Endothelial cell of umbilical vein (primary cell): ENCODE measurements at regions not wholly inside any gene's neighbourhood (a gene's known extent, or its start where the extent isn't known, plus 50 kb on each side); places are given as distances from the start of the nearest gene placed in this dataset.

Experiments
- BruUV-seq: library from RNA; stranded (reverse); fragments of 400-500 nt; replicated peaks from 2 replicates; lab custom pipeline; 2021; lab: Mats Ljungman, UMichigan
- CTCF ChIA-PET: fragments of 300-600, 350-600 bp; sonication (Branson Sonifier 250); formaldehyde crosslinking; loops from one replicate; lab custom pipeline; 2021; ENCODE audit warnings: antibody characterized with exemption, inconsistent platforms; lab: Charles Lee
- POLR2A ChIA-PET: fragments of 300-600, 350-600 bp; sonication (Branson Sonifier 250); formaldehyde crosslinking; loops from one replicate; lab custom pipeline; 2021; ENCODE audit warnings: antibody characterized with exemption, inconsistent platforms; lab: Charles Lee
- DNase-seq: peaks from one replicate; pipeline ENCODE4 v3.0.0-alpha.2; 2011; ENCODE audit warnings: low read depth, low spot score
- FAIRE-seq: peaks from 2 replicates; lab custom pipeline; 2011; peaks lifted over from hg19 to GRCh38; lab: Jason Lieb, UNC
- H2AFZ ChIP-seq: 2 replicates; pipeline ENCODE4 v1.6.0; 2012; ENCODE audit warnings: low read depth, low read length, control low read depth, inconsistent platforms
- H3K27ac ChIP-seq: 2 replicates; pipeline ENCODE4 v1.5.1; 2011; ENCODE audit warnings: low read depth, mild to moderate bottlenecking, control low read depth, low read length, moderate library complexity; ENCODE audit not compliant: insufficient read depth
- H3K27me3 ChIP-seq, 2 experiments: 2 replicates each; pipeline versions ENCODE4 v1.6.0 to v1.6.1; 2011; ENCODE audit warnings: low read length in 2 of 2, mixed read lengths in 1 of 2; ENCODE audit not compliant: control insufficient read depth in 2 of 2, insufficient read depth in 2 of 2
- H3K36me3 ChIP-seq, 2 experiments: 2 replicates in 1 of 2; 3 replicates in 1 of 2; pipeline ENCODE4 v1.5.1; 2011; ENCODE audit warnings: low read length in 2 of 2, mild to moderate bottlenecking in 1 of 2, moderate library complexity in 1 of 2; ENCODE audit not compliant: control insufficient read depth in 2 of 2, insufficient read depth in 2 of 2; ENCODE audit errors: extremely low read depth in 1 of 2
- H3K4me1 ChIP-seq: 3 replicates; pipeline ENCODE4 v1.5.1; 2011; ENCODE audit warnings: mild to moderate bottlenecking, low read length; ENCODE audit not compliant: control insufficient read depth, insufficient read depth; ENCODE audit errors: extremely low read depth
- H3K4me2 ChIP-seq: 2 replicates; pipeline ENCODE4 v1.6.1; 2011; ENCODE audit warnings: low read length, control low read depth, mixed read lengths; ENCODE audit not compliant: insufficient read depth
- H3K4me3 ChIP-seq, 3 experiments: fragments of 200-600 bp in 1 of 3; sonication (generic), shearing (Covaris generic) in 1 of 3; replicated peaks in 1 of 3; 2 replicates each; pipeline ENCODE4 v1.5.1; 2011 to 2016; ENCODE audit warnings: control low read depth in 3 of 3, low read length in 3 of 3, mild to moderate bottlenecking in 2 of 3, inconsistent platforms in 1 of 3, low read depth in 1 of 3, moderate library complexity in 1 of 3; ENCODE audit not compliant: insufficient read depth in 1 of 3
- H3K79me2 ChIP-seq: 2 replicates; pipeline ENCODE4 v1.6.0; 2012; ENCODE audit warnings: low read length, inconsistent platforms; ENCODE audit not compliant: control insufficient read depth, insufficient read depth
- H3K9ac ChIP-seq: replicated peaks from 2 replicates; pipeline ENCODE3; 2011; ENCODE audit warnings: low read length, control low read depth; ENCODE audit not compliant: insufficient read depth; ENCODE audit errors: extremely low read depth
- H3K9me1 ChIP-seq: replicated peaks from 3 replicates; pipeline ENCODE4 v1.6.0; 2011; ENCODE audit warnings: mild to moderate bottlenecking, low read length; ENCODE audit not compliant: control insufficient read depth, insufficient read depth; ENCODE audit errors: extremely low read depth
- H3K9me3 ChIP-seq: replicated peaks from 2 replicates; pipeline ENCODE4 v1.5.1; 2012; ENCODE audit warnings: low read length, inconsistent platforms; ENCODE audit not compliant: control insufficient read depth, insufficient read depth
- H4K20me1 ChIP-seq: replicated peaks from 2 replicates; pipeline ENCODE3; 2011; ENCODE audit warnings: mild to moderate bottlenecking, low read length; ENCODE audit not compliant: control insufficient read depth, insufficient read depth; ENCODE audit errors: extremely low read depth
- CTCF ChIP-seq, 2 donors: IDR thresholded peaks; 1 replicate in 1 of 2; 2 replicates in 1 of 2; pipeline ENCODE4 v1.5.1; 2011; ENCODE audit warnings: low read length in 2 of 2, mild to moderate bottlenecking in 2 of 2, moderate library complexity in 2 of 2, control low read depth in 1 of 2, inconsistent platforms in 1 of 2, low read depth in 1 of 2; ENCODE audit not compliant: insufficient read depth in 1 of 2; ENCODE audit errors: extremely low read depth in 1 of 2
- EZH2 ChIP-seq: IDR thresholded peaks from 2 replicates; pipeline ENCODE4 v1.6.1; 2012; ENCODE audit warnings: borderline replicate concordance, low read depth, mild to moderate bottlenecking, moderate library complexity, low read length, inconsistent platforms; ENCODE audit not compliant: severe bottlenecking
- FOS ChIP-seq: IDR thresholded peaks from 2 replicates; pipeline ENCODE4 v1.6.1; 2011; ENCODE audit warnings: mild to moderate bottlenecking, low read length, moderate library complexity, borderline replicate concordance; ENCODE audit not compliant: insufficient read depth
- GATA2 ChIP-seq: IDR thresholded peaks from 2 replicates; pipeline ENCODE4 v1.7.0; 2011; ENCODE audit warnings: low read depth, mild to moderate bottlenecking, moderate library complexity, mixed read lengths, low read length; ENCODE audit not compliant: insufficient read length, insufficient read depth
- JUN ChIP-seq: IDR thresholded peaks from 2 replicates; pipeline ENCODE4 v1.6.1; 2011; ENCODE audit warnings: borderline replicate concordance, low read depth; ENCODE audit not compliant: insufficient read length, insufficient read depth
- MAX ChIP-seq: IDR thresholded peaks from 2 replicates; pipeline ENCODE4 v1.6.1; 2011; ENCODE audit not compliant: insufficient read depth, insufficient read length
- MYC ChIP-seq: IDR thresholded peaks from one replicate; pipeline ENCODE4 v1.6.1; 2011; ENCODE audit warnings: mild to moderate bottlenecking, low read depth, low read length
- POLR2A ChIP-seq: IDR thresholded peaks from 2 replicates; pipeline ENCODE4 v1.6.1; 2012; ENCODE audit warnings: low read depth, mild to moderate bottlenecking, control low read depth, low read length
- POLR2AphosphoS5 ChIP-seq: IDR thresholded peaks from 2 replicates; pipeline ENCODE4 v1.6.1; 2012; ENCODE audit warnings: low read depth, mild to moderate bottlenecking, control low read depth, low read length, moderate library complexity; ENCODE audit not compliant: insufficient read depth
- dilution Hi-C: fragments of 300-500 bp; cut with MboI; formaldehyde crosslinking; loops from one replicate; pipeline ENCODE4 v1.15.0; 2019; ENCODE audit warnings: low sequenced_read_pairs; ENCODE audit not compliant: extremely low pct_ligation_motif_present
- intact Hi-C: fragments of 100-400 bp; cut with micrococcal nuclease; formaldehyde crosslinking; loops from one replicate; pipeline ENCODE4 v1.10.0; 2022

GRCh38 chr2:58664523-58665151, 423.5 kb upstream of the FANCL start:
- Histone ChIP-seq H3K4me2 (no peak overlapping the region), H3K9me1 (no peaks in the 10 kb centered on the region), H4K20me1 (no peaks in the 10 kb centered on the region), H3K27ac (no peak overlapping the region), H3K27me3 (no peaks in the 10 kb centered on the region), H3K9me3 (no peaks in the 10 kb centered on the region), H3K9ac (no peak overlapping the region), H3K4me3 (no peak overlapping the region), H3K79me2 (no peaks in the 10 kb centered on the region), H3K36me3 (no peaks in the 10 kb centered on the region), H3K4me1 (peaks cover 13% of the 10 kb centered on the region), H2AFZ (no peak overlapping the region)
- POLR2A ChIA-PET: interaction anchor here (0.6 kb wide), 1 partner anchor 32 kb away, joined by 3 read pairs; no protein-coding TSS in a partner anchor
- CTCF ChIA-PET: interaction anchor here (0.8 to 3.5 kb wide), 8 partner anchors 12 to 904 kb away, joined by 3 to 27 read pairs (median 4); no protein-coding TSS in a partner anchor
- FAIRE-seq (no peak), DNase-seq (peak; percentile 24)
- no TSS peak for BruUV-seq
- intact Hi-C loops (no loop called here), dilution Hi-C loops (no loop called here)
- TF ChIP-seq JUN: peak; percentile 21
- no peak for TF ChIP-seq GATA2
- peak; percentile 54 for TF ChIP-seq FOS
- TF ChIP-seq POLR2AphosphoS5: no peak
- TF ChIP-seq EZH2: no peak

- H3K9me1 ChIP-seq: no peaks in the 10 kb centered on the region
- DNase-seq (no peak), FAIRE-seq (no peak)
- H4K20me1 ChIP-seq: no peaks in the 10 kb centered on the region
- intact Hi-C loops: no loop called here
- no peaks in the 10 kb centered on the region for H3K27me3 ChIP-seq
- no peak overlapping the region for H2AFZ ChIP-seq
- no peaks in the 10 kb centered on the region for H3K36me3 ChIP-seq
- no peak overlapping the region for H3K4me2 ChIP-seq
- dilution Hi-C loops: no loop called here
- POLR2A ChIA-PET: no interaction called here
- H3K9me3 ChIP-seq: no peaks in the 10 kb centered on the region
- H3K4me1 ChIP-seq: peaks cover 10% of the 10 kb centered on the region
- H3K27ac ChIP-seq: no peak overlapping the region
- BruUV-seq: no TSS peak
- TF ChIP-seq POLR2A: no peak
- TF ChIP-seq POLR2AphosphoS5: no peak
- TF ChIP-seq GATA2: no peak
- no peak for TF ChIP-seq MYC
- no peak for TF ChIP-seq CTCF (IDR thresholded peaks at IDR 0.05; ENCODE audit: extremely low read depth in 1 of 2, insufficient read depth in 1 of 2, low read depth in 1 of 2, low read length in 2 of 2)
- TF ChIP-seq JUN: no peak
- no peak for TF ChIP-seq MAX
- TF ChIP-seq EZH2: no peak
- no peak for TF ChIP-seq FOS
- no peaks in the 10 kb centered on the region for H3K79me2 ChIP-seq
- no peak overlapping the region for H3K4me3 ChIP-seq
- no peak overlapping the region for H3K9ac ChIP-seq
- CTCF ChIA-PET: interaction anchor here (1.2 kb wide), 1 partner anchor 65 kb away, joined by 3 read pairs; no protein-coding TSS in a partner anchor
Measured at GRCh38 chr2:58660046-58660445, 418.9 kb upstream of the FANCL start.
